Common myeloid progenitor, CD34-positive (primary cell): ENCODE measurements at regions not wholly inside any gene's neighbourhood (a gene's known extent, or its start where the extent isn't known, plus 50 kb on each side); places are given as distances from the start of the nearest gene placed in this dataset.
"Not testable (repeated sequence)": the region's sequence is repeated elsewhere in the genome, so short reads cannot be mapped to it uniquely, and the experiment has no call there.

ENCODE experiments used
- CTCF ChIA-PET: fragments of 350-600 bp; sonication (Branson Sonifier 250); formaldehyde crosslinking; loops from one replicate; lab custom pipeline; 2021; ENCODE audit warnings: antibody characterized with exemption; lab: Charles Lee
- POLR2A ChIA-PET: fragments of 350-600 bp; sonication (Branson Sonifier 250); formaldehyde crosslinking; loops from one replicate; lab custom pipeline; 2021; ENCODE audit warnings: antibody characterized with exemption; lab: Charles Lee
- DNase-seq, 3 donors: peaks; one replicate each; pipeline versions ENCODE4 v3.0.0 to v3.0.0-alpha.2; 2013
- H3K27ac ChIP-seq, 2 experiments: 1 replicate in 1 of 2; 2 replicates in 1 of 2; pipeline ENCODE4 v1.7.0; 2013; ENCODE audit warnings: inconsistent platforms in 2 of 2, low read length in 2 of 2, mild to moderate bottlenecking in 2 of 2, low read depth in 1 of 2, moderate library complexity in 1 of 2; ENCODE audit not compliant: severe bottlenecking in 2 of 2, insufficient read depth in 1 of 2, poor library complexity in 1 of 2
- H3K27me3 ChIP-seq, 5 experiments: replicated peaks in 2 of 5; 1 replicate in 3 of 5; 2 replicates in 2 of 5; pipeline versions ENCODE4 v1.6.1 to v1.7.0; 2013; ENCODE audit warnings: low read length in 4 of 5, mild to moderate bottlenecking in 2 of 5, moderate library complexity in 2 of 5, inconsistent platforms in 1 of 5; ENCODE audit not compliant: insufficient read depth in 5 of 5, control insufficient read depth in 4 of 5
- H3K36me3 ChIP-seq, 4 experiments: 1 replicate in 2 of 4; 2 replicates in 2 of 4; pipeline versions ENCODE4 v1.6.1 to v1.7.0; 2013; ENCODE audit warnings: low read length in 3 of 4, control low read depth in 1 of 4, mild to moderate bottlenecking in 1 of 4; ENCODE audit not compliant: control insufficient read depth in 4 of 4, insufficient read depth in 4 of 4
- H3K4me1 ChIP-seq, 4 experiments: 1 replicate in 3 of 4; 2 replicates in 1 of 4; pipeline versions ENCODE4 v1.6.1 to v1.7.1; 2013; ENCODE audit warnings: low read length in 3 of 4, mild to moderate bottlenecking in 3 of 4, control low read depth in 1 of 4, inconsistent platforms in 1 of 4, moderate library complexity in 1 of 4; ENCODE audit not compliant: control insufficient read depth in 4 of 4, insufficient read depth in 4 of 4; ENCODE audit errors: control extremely low read depth in 1 of 4
- H3K4me3 ChIP-seq, 7 experiments: 1 replicate in 4 of 7; 2 replicates in 3 of 7; pipeline versions ENCODE4 v1.5.1 to v1.7.0; 2013; ENCODE audit warnings: mild to moderate bottlenecking in 7 of 7, low read length in 6 of 7, moderate library complexity in 6 of 7, inconsistent platforms in 2 of 7, low read depth in 2 of 7, control low read depth in 1 of 7; ENCODE audit not compliant: insufficient read depth in 4 of 7, control insufficient read depth in 1 of 7; ENCODE audit errors: extremely low read depth in 1 of 7
- H3K9me3 ChIP-seq, 5 experiments: 1 replicate in 4 of 5; 2 replicates in 1 of 5; pipeline versions ENCODE4 v1.6.1 to v1.7.1; 2013; ENCODE audit warnings: low read length in 4 of 5, mild to moderate bottlenecking in 2 of 5, inconsistent platforms in 1 of 5, low read depth in 1 of 5, moderate library complexity in 1 of 5; ENCODE audit not compliant: control insufficient read depth in 4 of 5, insufficient read depth in 2 of 5; ENCODE audit errors: control extremely low read depth in 1 of 5
- WGBS: methylation state at CpG from one replicate; pipeline ENCODE4 v1.1.5; 2013; ENCODE audit not compliant: insufficient coverage; 5-methylcytosine and 5-hydroxymethylcytosine counted together

GRCh38 chr2:75875606-75876005 is 164.9 kb upstream of the GCFC2 start:
- POLR2A ChIA-PET, DNase-seq, H3K4me1 ChIP-seq: not testable (repeated sequence)

GRCh38 chr2:75871762-75872614 is 161.3 kb upstream of the GCFC2 start:
- CTCF ChIA-PET, H3K9me3 ChIP-seq, H3K27ac ChIP-seq, H3K4me3 ChIP-seq, H3K27me3 ChIP-seq, H3K4me1 ChIP-seq, H3K36me3 ChIP-seq, DNase-seq, POLR2A ChIA-PET: not testable (repeated sequence)
- 97% methylated on average over 20 of the region's 25 CpGs for WGBS

More at GRCh38 chr2:75875606-75876005, 164.9 kb upstream of the GCFC2 start:
- H3K4me3 ChIP-seq, H3K36me3 ChIP-seq, H3K27me3 ChIP-seq, H3K9me3 ChIP-seq, H3K27ac ChIP-seq, CTCF ChIA-PET: not testable (repeated sequence)
- no CpG with 5 or more reads among the region's 7 CpGs for WGBS

GRCh38 chr2:75870651-75871137 is 160.0 kb upstream of the GCFC2 start:
- Histone ChIP-seq H3K4me1 (no peaks in the 10 kb centered on the region), H3K9me3 (no peaks in the 10 kb centered on the region), H3K27me3 (no peaks in the 10 kb centered on the region), H3K27ac (no peak overlapping the region), H3K36me3 (no peaks in the 10 kb centered on the region), H3K4me3 (no peak overlapping the region)
- ChIA-PET POLR2A (no interaction called here), CTCF (no interaction called here)
- WGBS, result 74% methylated on average over 4 of the region's 6 CpGs
- DNase-seq, result no peak

GRCh38 chr2:75870133-75870532 is 159.4 kb upstream of the GCFC2 start:
- POLR2A ChIA-PET, result no interaction called here
- Histone ChIP-seq H3K27ac (no peak overlapping the region), H3K27me3 (no peaks in the 10 kb centered on the region), H3K36me3 (no peaks in the 10 kb centered on the region), H3K9me3 (no peaks in the 10 kb centered on the region), H3K4me1 (no peaks in the 10 kb centered on the region), H3K4me3 (no peak overlapping the region)
- 61% methylated on average over 2 of the region's 4 CpGs for WGBS
- DNase-seq, result no peak
- CTCF ChIA-PET, result no interaction called here

GRCh38 chr2:75865702-75866101 is 155.0 kb upstream of the GCFC2 start:
- no peaks in the 10 kb centered on the region for H3K36me3 ChIP-seq
- 96% methylated on average over 4 of the region's 8 CpGs for WGBS
- no peaks in the 10 kb centered on the region for H3K9me3 ChIP-seq
- no peaks in the 10 kb centered on the region for H3K4me1 ChIP-seq
- H3K27ac ChIP-seq, result no peak overlapping the region
- ChIA-PET POLR2A (no interaction called here), CTCF (no interaction called here)
- H3K4me3 ChIP-seq, result no peak overlapping the region
- no peak for DNase-seq
- H3K27me3 ChIP-seq, result no peaks in the 10 kb centered on the region

GRCh38 chr2:75865083-75865482 is 154.4 kb upstream of the GCFC2 start:
- ChIA-PET POLR2A (no interaction called here), CTCF (interaction anchor here (1.2 kb wide), 1 partner anchor 9 kb away, joined by 3 read pairs; no protein-coding TSS in a partner anchor)
- H3K27ac ChIP-seq, result no peak overlapping the region
- 84% methylated on average over 2 of the region's 2 CpGs for whole genome bisulfite sequencing
- H3K4me1 ChIP-seq, result no peaks in the 10 kb centered on the region
- DNase-seq, result no peak
- no peaks in the 10 kb centered on the region for H3K36me3 ChIP-seq
- H3K4me3 ChIP-seq, result no peak overlapping the region
- H3K27me3 ChIP-seq, result no peaks in the 10 kb centered on the region
- H3K9me3 ChIP-seq, result no peaks in the 10 kb centered on the region

- Histone ChIP-seq H3K27me3 (no peaks in the 10 kb centered on the region), H3K9me3 (no peaks in the 10 kb centered on the region), H3K4me1 (no peaks in the 10 kb centered on the region), H3K27ac (no peak overlapping the region), H3K36me3 (no peaks in the 10 kb centered on the region), H3K4me3 (no peak overlapping the region)
- CTCF ChIA-PET, result no interaction called here
- no peak for DNase-seq
- POLR2A ChIA-PET, result no interaction called here
- WGBS, result 89% methylated on average over 2 of the region's 3 CpGs
Measured at GRCh38 chr2:75862547-75862946, 151.8 kb upstream of the GCFC2 start.
